RWPE2 (cell line): ENCODE measurements at regions not wholly inside any gene's neighbourhood (a gene's known extent, or its start where the extent isn't known, plus 50 kb on each side); places are given as distances from the start of the nearest gene placed in this dataset.
A peak's percentile ranks its signal among the peaks of the same experiment; 100 is the strongest.

ENCODE experiments used
- ATAC-seq: fragments of 200-7000 bp; cut with Tn5 transposase; 3 replicates; pipeline ENCODE4 v1.9.1; 2021; ENCODE audit warnings: low read depth
- DNase-seq: peaks from one replicate; pipeline ENCODE4 v3.0.0-alpha.2; 2020; ENCODE audit warnings: low spot score
- H3K27ac ChIP-seq: fragments of 450-650 bp; 2 replicates; pipeline ENCODE4 v1.5.1; 2017; ENCODE audit warnings: mild to moderate bottlenecking; ENCODE audit not compliant: poor library complexity, severe bottlenecking
- H3K27me3 ChIP-seq: fragments of 250-450 bp; sonication (Bioruptor Pico); 2 replicates; pipeline ENCODE4 v1.5.1; 2021; ENCODE audit warnings: mild to moderate bottlenecking, moderate library complexity; ENCODE audit not compliant: insufficient read depth, poor library complexity, severe bottlenecking
- H3K36me3 ChIP-seq: fragments of 250-450 bp; sonication (Bioruptor Pico); 2 replicates; pipeline ENCODE4 v1.5.1; 2020; ENCODE audit warnings: low read depth, mild to moderate bottlenecking, moderate library complexity
- H3K4me1 ChIP-seq: fragments of 250-450 bp; sonication (Bioruptor Pico); 2 replicates; pipeline ENCODE4 v1.5.1; 2021; ENCODE audit warnings: mild to moderate bottlenecking, moderate library complexity; ENCODE audit not compliant: insufficient read depth, poor library complexity, severe bottlenecking
- H3K4me3 ChIP-seq: fragments of 250-450 bp; sonication (Bioruptor Pico); 2 replicates; pipeline ENCODE4 v1.5.1; 2021; ENCODE audit warnings: mild to moderate bottlenecking, moderate library complexity; ENCODE audit not compliant: severe bottlenecking
- H3K9me3 ChIP-seq: fragments of 250-450 bp; sonication (Bioruptor Pico); 2 replicates; pipeline ENCODE4 v1.5.1; 2021; ENCODE audit warnings: mild to moderate bottlenecking, moderate library complexity; ENCODE audit not compliant: severe bottlenecking
- TF ChIP-seq, protein P1 (sequence below): fragments of 450-650 bp; IDR thresholded peaks from one replicate; pipeline ENCODE4 v1.5.1; 2017; ENCODE audit warnings: mild to moderate bottlenecking, moderate library complexity; ENCODE audit not compliant: poor library complexity, severe bottlenecking

- Histone ChIP-seq H3K27me3 (no peaks in the 10 kb centered on the region), H3K9me3 (no peaks in the 10 kb centered on the region), H3K4me3 (no peak overlapping the region), H3K4me1 (no peaks in the 10 kb centered on the region), H3K27ac (no peak overlapping the region), H3K36me3 (no peaks in the 10 kb centered on the region)
- ATAC-seq (no peak), DNase-seq (no peak)
- TF ChIP-seq, protein P1, sequence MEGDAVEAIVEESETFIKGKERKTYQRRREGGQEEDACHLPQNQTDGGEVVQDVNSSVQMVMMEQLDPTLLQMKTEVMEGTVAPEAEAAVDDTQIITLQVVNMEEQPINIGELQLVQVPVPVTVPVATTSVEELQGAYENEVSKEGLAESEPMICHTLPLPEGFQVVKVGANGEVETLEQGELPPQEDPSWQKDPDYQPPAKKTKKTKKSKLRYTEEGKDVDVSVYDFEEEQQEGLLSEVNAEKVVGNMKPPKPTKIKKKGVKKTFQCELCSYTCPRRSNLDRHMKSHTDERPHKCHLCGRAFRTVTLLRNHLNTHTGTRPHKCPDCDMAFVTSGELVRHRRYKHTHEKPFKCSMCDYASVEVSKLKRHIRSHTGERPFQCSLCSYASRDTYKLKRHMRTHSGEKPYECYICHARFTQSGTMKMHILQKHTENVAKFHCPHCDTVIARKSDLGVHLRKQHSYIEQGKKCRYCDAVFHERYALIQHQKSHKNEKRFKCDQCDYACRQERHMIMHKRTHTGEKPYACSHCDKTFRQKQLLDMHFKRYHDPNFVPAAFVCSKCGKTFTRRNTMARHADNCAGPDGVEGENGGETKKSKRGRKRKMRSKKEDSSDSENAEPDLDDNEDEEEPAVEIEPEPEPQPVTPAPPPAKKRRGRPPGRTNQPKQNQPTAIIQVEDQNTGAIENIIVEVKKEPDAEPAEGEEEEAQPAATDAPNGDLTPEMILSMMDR = no peak
These were observed 162.3 kb upstream of the ARHGEF26 start for GRCh38 chr3:153958635-153959595.

DNA sequence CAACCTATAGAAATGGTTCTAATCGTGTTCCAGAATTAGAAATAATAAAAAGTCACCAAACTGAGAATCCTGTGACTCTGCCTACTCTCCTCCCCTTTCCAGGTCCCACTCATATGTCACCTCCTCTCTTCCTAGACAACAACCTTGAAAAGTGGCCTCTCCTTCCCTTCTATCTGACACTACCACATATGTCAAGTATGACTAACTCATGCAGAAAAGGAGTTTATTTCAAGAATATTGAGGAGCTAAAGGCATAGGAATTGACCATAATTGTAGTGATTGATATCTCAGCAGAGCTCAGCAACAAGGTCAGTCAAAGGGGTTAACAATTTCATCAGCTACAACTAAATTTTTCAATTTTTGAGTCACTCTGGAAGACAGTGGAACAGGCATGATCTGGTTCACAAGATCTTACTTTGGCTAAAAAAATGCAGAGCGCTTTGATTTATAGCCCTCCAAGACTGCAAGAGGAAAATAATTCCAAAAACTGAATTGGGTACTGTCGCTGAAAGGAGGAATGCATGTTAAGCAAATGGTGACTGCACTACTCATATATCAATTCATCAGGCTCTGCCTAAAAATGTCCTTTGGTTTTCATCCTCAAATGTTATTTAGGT is 160.6 kb upstream of the ARHGEF26 start:
- Histone ChIP-seq H3K9me3 (no peaks in the 10 kb centered on the region), H3K27ac (no peak overlapping the region), H3K4me1 (no peaks in the 10 kb centered on the region), H3K27me3 (no peaks in the 10 kb centered on the region), H3K4me3 (no peak overlapping the region), H3K36me3 (no peaks in the 10 kb centered on the region)
- ATAC-seq = no peak
- TF ChIP-seq, protein P1 = no peak
- DNase-seq = no peak

DNA sequence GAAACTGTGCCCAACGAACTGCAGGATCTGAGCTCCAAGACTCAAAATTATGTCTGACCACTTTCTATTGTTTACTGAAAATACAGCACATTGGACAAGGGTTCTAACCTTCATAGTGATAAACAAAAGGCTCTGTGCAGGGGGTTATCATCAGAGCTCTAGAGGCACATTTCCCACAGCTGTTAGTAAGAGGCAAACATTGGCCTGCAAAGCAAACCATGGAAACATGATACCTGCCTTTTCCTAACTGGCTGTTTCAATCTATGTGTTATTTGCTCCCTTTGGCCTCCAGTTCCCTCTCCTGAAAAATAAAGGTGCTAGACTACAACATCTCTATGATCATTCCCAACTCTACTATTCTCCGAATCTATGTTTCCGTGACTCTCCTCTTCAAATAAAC is 159.7 kb upstream of the ARHGEF26 start:
- TF ChIP-seq, protein P1 = no peak
- Histone ChIP-seq H3K4me3 (no peak overlapping the region), H3K27ac (no peak overlapping the region), H3K4me1 (no peaks in the 10 kb centered on the region), H3K36me3 (no peaks in the 10 kb centered on the region), H3K27me3 (no peaks in the 10 kb centered on the region), H3K9me3 (no peaks in the 10 kb centered on the region)
- DNase-seq (no peak), ATAC-seq (no peak)

DNA sequence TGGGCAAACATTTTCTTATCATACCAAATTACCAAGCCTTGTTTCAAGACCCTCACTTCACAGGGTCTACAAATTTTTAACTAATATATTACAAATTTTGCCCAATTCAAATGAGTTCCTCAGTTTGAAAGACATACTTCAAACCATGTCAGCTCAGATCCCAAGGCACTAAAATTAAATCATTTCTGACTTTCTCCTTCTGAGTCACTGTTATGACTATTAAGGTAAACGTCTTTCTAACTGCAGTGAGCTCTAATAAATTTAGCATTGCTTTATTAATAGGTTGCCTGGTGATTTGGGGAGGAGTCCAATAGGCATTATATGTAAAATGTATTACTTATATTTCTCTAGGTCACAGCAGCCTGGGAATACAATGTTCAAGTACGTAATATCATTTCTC is 158.2 kb upstream of the ARHGEF26 start:
- H3K9me3 ChIP-seq = no peaks in the 10 kb centered on the region
- TF ChIP-seq, protein P1 = no peak
- no peaks in the 10 kb centered on the region for H3K4me1 ChIP-seq
- no peaks in the 10 kb centered on the region for H3K27me3 ChIP-seq
- no peak for DNase-seq
- no peak overlapping the region for H3K27ac ChIP-seq
- no peak overlapping the region for H3K4me3 ChIP-seq
- no peaks in the 10 kb centered on the region for H3K36me3 ChIP-seq
- peak; percentile 58; the same call in 2 of the 3 replicates for ATAC-seq
